ENCODE measurements at regions not wholly inside any gene's neighbourhood (a gene's known extent, or its start where the extent isn't known, plus 50 kb on each side); places are given as distances from the start of the nearest gene placed in this dataset.
"Not testable (repeated sequence)": the region's sequence is repeated elsewhere in the genome, so short reads cannot be mapped to it uniquely, and the experiment has no call there.

- no peak for DNase-seq (ENCODE audit: low spot score)
Measured at GRCh38 chr7:142440906-142441411, 183.1 kb upstream of the PRSS58 start.

GRCh38 chr7:142440219-142440905 lies 182.5 kb upstream of the PRSS58 start:
- DNase-seq (ENCODE audit: low spot score): no peak

GRCh38 chr7:142439739-142440138 lies 181.9 kb upstream of the PRSS58 start:
- DNase-seq (ENCODE audit: low spot score): no peak

GRCh38 chr7:142438923-142439515 lies 181.2 kb upstream of the PRSS58 start:
- DNase-seq (ENCODE audit: low spot score): no peak

- peak; percentile 13 for DNase-seq (ENCODE audit: low spot score)
Measured at GRCh38 chr7:142438235-142438922, 180.5 kb upstream of the PRSS58 start.

- DNase-seq (ENCODE audit: low spot score): no peak
Measured at GRCh38 chr7:142437741-142438140, 179.9 kb upstream of the PRSS58 start.

GRCh38 chr7:142436601-142437000 lies 178.7 kb upstream of the PRSS58 start:
- no peak for DNase-seq (ENCODE audit: low spot score)

- DNase-seq (ENCODE audit: low spot score): not testable (repeated sequence)
Measured at GRCh38 chr7:142435606-142436005, 177.7 kb upstream of the PRSS58 start.

GRCh38 chr7:142434666-142435167 lies 176.9 kb upstream of the PRSS58 start:
- no peak for DNase-seq (ENCODE audit: low spot score)

GRCh38 chr7:142434133-142434532 lies 176.3 kb upstream of the PRSS58 start:
- not testable (repeated sequence) for DNase-seq (ENCODE audit: low spot score)

- DNase-seq (ENCODE audit: low spot score): no peak
Measured at GRCh38 chr7:142432377-142432776, 174.5 kb upstream of the PRSS58 start.

- DNase-seq (ENCODE audit: low spot score): no peak
Measured at GRCh38 chr7:142431491-142431890, 173.6 kb upstream of the PRSS58 start.

GRCh38 chr7:142428094-142428493 lies 170.2 kb upstream of the PRSS58 start:
- no peak for DNase-seq (ENCODE audit: low spot score)

- no peak for DNase-seq (ENCODE audit: low spot score)
Measured at GRCh38 chr7:142425281-142425680, 167.4 kb upstream of the PRSS58 start.

GRCh38 chr7:142422621-142423020 lies 164.8 kb upstream of the PRSS58 start:
- DNase-seq (ENCODE audit: low spot score): no peak

GRCh38 chr7:142420554-142421362 lies 162.9 kb upstream of the PRSS58 start:
- DNase-seq (ENCODE audit: low spot score): peak; percentile 5

- no peak for DNase-seq (ENCODE audit: low spot score)
Measured at GRCh38 chr7:142418326-142418725, 160.5 kb upstream of the PRSS58 start.

GRCh38 chr7:142414915-142415314 lies 157.1 kb upstream of the PRSS58 start:
- DNase-seq (ENCODE audit: low spot score): no peak

GRCh38 chr7:142414135-142414534 lies 156.3 kb upstream of the PRSS58 start:
- no peak for DNase-seq (ENCODE audit: low spot score)

- no peak for DNase-seq (ENCODE audit: low spot score)
Measured at GRCh38 chr7:142413280-142414000, 155.6 kb upstream of the PRSS58 start.

GRCh38 chr7:142412551-142413193 lies 154.8 kb upstream of the PRSS58 start:
- DNase-seq (ENCODE audit: low spot score): peak; percentile 29

Data from cerebellar cortex (tissue), 1 donor.